ENCODE measurements at regions not wholly inside any gene's neighbourhood (a gene's known extent, or its start where the extent isn't known, plus 50 kb on each side); places are given as distances from the start of the nearest gene placed in this dataset.

DNA sequence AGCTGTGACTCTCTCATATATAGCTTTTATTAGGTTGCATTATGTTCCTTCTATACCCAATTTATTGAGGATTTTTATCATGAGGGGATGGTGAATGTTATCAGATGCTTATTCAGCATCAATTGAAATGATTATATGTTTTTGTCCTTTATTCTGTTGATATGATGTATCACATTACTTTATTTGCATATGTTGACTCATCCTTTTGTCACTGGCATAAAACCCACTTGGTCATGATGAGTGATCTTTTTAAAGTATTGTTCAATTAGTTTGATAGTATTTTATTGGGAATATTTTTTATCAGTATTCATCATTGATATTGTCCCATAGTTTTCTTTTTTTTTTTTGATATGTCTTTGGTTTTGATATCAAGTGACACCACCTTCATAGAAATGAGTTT lies 529.9 kb downstream of the MMUT start:
- TF ChIP-seq, protein P1, sequence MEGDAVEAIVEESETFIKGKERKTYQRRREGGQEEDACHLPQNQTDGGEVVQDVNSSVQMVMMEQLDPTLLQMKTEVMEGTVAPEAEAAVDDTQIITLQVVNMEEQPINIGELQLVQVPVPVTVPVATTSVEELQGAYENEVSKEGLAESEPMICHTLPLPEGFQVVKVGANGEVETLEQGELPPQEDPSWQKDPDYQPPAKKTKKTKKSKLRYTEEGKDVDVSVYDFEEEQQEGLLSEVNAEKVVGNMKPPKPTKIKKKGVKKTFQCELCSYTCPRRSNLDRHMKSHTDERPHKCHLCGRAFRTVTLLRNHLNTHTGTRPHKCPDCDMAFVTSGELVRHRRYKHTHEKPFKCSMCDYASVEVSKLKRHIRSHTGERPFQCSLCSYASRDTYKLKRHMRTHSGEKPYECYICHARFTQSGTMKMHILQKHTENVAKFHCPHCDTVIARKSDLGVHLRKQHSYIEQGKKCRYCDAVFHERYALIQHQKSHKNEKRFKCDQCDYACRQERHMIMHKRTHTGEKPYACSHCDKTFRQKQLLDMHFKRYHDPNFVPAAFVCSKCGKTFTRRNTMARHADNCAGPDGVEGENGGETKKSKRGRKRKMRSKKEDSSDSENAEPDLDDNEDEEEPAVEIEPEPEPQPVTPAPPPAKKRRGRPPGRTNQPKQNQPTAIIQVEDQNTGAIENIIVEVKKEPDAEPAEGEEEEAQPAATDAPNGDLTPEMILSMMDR (conservative IDR thresholded peaks at IDR 0.05) = no peak
- TF ChIP-seq ZFX (IDR thresholded peaks at IDR 0.05) = no peak

Data from C4-2B (cell line).